ENCODE measurements at regions not wholly inside any gene's neighbourhood (a gene's known extent, or its start where the extent isn't known, plus 50 kb on each side); places are given as distances from the start of the nearest gene placed in this dataset.

DNA sequence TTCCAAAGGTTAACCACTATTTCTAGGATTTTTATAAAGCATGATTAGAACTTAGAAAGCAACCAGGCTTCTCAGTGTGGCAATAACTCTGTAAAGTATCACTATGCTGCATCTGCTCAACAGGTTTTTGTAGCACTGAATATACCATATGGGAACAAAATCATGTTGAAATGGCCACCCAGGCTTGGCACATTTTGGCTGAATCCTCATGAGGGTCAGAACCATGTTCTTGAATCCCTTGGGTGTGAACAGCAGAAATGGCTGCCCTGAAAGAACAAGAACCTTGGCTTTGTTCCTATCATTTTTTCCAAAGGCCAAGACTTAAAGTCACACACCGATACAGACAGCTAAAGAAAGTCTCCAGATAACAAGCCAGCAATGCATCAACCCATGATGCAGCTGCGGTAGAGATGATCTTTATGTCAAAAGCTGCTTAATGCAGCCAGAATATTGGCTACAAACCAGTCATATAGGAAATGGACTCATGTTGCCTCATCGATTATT lies 283.0 kb upstream of the NOX3 start:
- TF ChIP-seq, protein P1, sequence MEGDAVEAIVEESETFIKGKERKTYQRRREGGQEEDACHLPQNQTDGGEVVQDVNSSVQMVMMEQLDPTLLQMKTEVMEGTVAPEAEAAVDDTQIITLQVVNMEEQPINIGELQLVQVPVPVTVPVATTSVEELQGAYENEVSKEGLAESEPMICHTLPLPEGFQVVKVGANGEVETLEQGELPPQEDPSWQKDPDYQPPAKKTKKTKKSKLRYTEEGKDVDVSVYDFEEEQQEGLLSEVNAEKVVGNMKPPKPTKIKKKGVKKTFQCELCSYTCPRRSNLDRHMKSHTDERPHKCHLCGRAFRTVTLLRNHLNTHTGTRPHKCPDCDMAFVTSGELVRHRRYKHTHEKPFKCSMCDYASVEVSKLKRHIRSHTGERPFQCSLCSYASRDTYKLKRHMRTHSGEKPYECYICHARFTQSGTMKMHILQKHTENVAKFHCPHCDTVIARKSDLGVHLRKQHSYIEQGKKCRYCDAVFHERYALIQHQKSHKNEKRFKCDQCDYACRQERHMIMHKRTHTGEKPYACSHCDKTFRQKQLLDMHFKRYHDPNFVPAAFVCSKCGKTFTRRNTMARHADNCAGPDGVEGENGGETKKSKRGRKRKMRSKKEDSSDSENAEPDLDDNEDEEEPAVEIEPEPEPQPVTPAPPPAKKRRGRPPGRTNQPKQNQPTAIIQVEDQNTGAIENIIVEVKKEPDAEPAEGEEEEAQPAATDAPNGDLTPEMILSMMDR (IDR thresholded peaks at IDR 0.05), result no peak
- TF ChIP-seq POLR2A (IDR thresholded peaks at IDR 0.05) (no peak), POLR2AphosphoS5 (IDR thresholded peaks at IDR 0.05) (no peak), EP300 (IDR thresholded peaks at IDR 0.05) (no peak)
- H3K4me3 ChIP-seq, result no peak overlapping the region
- ATAC-seq (ENCODE audit: low FRiP score in 2 of 2), result no peak
- H3K4me1 ChIP-seq, result no peaks in the 10 kb centered on the region
- 83 to 88% methylated on average over 3 of the region's 3 CpGs for WGBS, 2 donors
- no peak overlapping the region for H3K27ac ChIP-seq
- H3K27me3 ChIP-seq, result no peaks in the 10 kb centered on the region
- DNase-seq, result no peak
- no peaks in the 10 kb centered on the region for H3K9me3 ChIP-seq
- no peaks in the 10 kb centered on the region for H3K36me3 ChIP-seq

DNA sequence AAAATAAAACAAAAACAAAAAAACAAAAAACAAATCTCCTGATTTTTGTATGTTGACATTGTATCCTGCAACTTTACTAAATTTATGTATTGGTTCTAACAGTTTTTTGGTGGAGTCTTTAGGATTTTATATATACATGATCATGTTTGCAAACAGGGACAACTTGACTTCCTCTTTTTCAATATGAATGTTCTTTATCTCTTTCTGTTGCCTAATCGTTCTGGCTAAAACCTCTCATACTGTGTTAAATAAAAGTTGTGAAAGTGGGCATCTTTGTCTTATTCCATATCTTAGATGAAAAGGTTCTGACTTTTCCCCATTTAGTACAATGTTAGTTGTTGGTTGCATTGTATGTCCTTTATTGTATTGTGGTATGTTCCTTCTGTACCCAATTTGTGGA lies 261.7 kb upstream of the NOX3 start:
- Histone ChIP-seq H3K4me3 (no peak overlapping the region), H3K36me3 (no peaks in the 10 kb centered on the region), H3K27ac (no peak overlapping the region), H3K4me1 (no peaks in the 10 kb centered on the region), H3K27me3 (no peaks in the 10 kb centered on the region), H3K9me3 (no peaks in the 10 kb centered on the region)
- TF ChIP-seq, protein P1 (IDR thresholded peaks at IDR 0.05), result no peak
- no peak for TF ChIP-seq EP300 (IDR thresholded peaks at IDR 0.05)
- TF ChIP-seq POLR2A (IDR thresholded peaks at IDR 0.05), result no peak
- TF ChIP-seq POLR2AphosphoS5 (IDR thresholded peaks at IDR 0.05), result no peak
- DNase-seq (no peak), ATAC-seq (ENCODE audit: low FRiP score in 2 of 2) (no peak)
- 27 to 43% methylated on average over 1 of the region's 1 CpG for WGBS, 2 donors

DNA sequence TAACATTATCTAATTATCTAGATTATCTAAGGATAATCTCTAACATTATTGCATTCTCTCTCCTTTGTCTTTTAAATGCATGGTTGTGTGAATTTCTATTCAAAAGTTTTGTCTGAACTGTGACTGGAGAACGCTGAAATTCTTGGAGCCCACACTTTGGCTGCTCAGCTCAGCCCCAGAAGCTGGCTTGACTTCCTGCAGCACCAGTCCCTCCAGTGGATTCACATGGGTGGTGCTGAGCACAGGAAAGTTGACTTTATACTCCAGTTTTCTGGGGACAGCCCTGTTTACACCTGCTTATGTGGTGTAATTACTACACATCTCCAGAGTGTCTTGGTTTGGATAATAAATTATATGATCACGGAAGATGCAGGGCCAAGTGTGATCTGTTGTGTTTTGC lies 255.1 kb upstream of the NOX3 start:
- H3K4me3 ChIP-seq, result no peak overlapping the region
- H3K27ac ChIP-seq, result no peak overlapping the region
- H3K36me3 ChIP-seq, result no peaks in the 10 kb centered on the region
- H3K4me1 ChIP-seq, result no peaks in the 10 kb centered on the region
- 53 to 59% methylated on average over 2 of the region's 2 CpGs for WGBS, 2 donors
- DNase-seq (no peak), ATAC-seq (ENCODE audit: low FRiP score in 2 of 2) (no peak)
- no peaks in the 10 kb centered on the region for H3K27me3 ChIP-seq
- TF ChIP-seq, protein P1 (IDR thresholded peaks at IDR 0.05), result no peak
- TF ChIP-seq POLR2AphosphoS5 (IDR thresholded peaks at IDR 0.05), result no peak
- no peak for TF ChIP-seq EP300 (IDR thresholded peaks at IDR 0.05)
- no peak for TF ChIP-seq POLR2A (IDR thresholded peaks at IDR 0.05)
- no peaks in the 10 kb centered on the region for H3K9me3 ChIP-seq

DNA sequence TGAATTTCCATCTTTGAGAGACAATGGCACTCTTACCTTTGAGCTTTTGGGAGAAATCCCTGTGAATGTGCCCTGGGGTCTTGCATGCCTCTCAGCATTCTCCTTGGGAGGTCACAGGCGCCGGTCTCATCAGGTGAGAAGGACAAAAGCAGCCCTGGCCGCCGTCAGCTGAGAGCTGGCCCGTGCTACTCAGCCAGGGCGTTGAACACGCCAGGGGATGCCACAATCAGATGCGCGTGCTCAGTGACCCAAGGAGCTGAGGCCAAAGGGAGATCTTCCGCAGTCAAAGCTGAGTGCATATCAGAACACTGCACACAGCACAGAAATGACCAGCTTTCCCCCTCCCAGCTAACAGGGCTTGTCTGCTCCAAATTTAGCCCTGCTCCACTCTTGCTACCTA lies 253.6 kb upstream of the NOX3 start:
- Histone ChIP-seq H3K27ac (no peak overlapping the region), H3K36me3 (no peaks in the 10 kb centered on the region), H3K27me3 (no peaks in the 10 kb centered on the region), H3K4me1 (no peaks in the 10 kb centered on the region), H3K4me3 (no peak overlapping the region), H3K9me3 (no peaks in the 10 kb centered on the region)
- TF ChIP-seq EP300 (IDR thresholded peaks at IDR 0.05) (no peak), POLR2AphosphoS5 (IDR thresholded peaks at IDR 0.05) (no peak), POLR2A (IDR thresholded peaks at IDR 0.05) (no peak)
- TF ChIP-seq, protein P1 (IDR thresholded peaks at IDR 0.05), result no peak
- 93 to 99% methylated on average over 10 of the region's 10 CpGs for WGBS, 2 donors
- ATAC-seq (ENCODE audit: low FRiP score in 2 of 2) (no peak), DNase-seq (peak in 1 of 2 donors; percentile 46)

DNA sequence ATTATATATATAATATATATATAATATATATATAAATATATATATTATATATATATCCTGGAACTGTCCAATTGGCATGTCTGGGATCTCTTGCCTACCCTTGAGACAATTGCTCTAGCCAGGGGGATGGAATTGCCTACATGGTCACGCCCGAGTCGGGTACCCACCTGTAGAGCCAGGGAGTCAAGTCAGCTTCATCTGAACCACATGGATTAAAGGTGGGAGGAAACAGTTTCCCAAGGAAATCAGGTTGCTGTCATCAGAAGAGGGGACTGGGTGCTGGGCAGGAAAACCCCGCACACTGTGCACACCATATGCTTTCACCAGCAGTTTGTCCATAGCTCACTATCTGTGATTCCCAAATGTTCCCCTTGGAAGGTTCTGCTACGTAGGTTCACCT lies 252.5 kb upstream of the NOX3 start:
- Histone ChIP-seq H3K36me3 (no peaks in the 10 kb centered on the region), H3K27ac (no peak overlapping the region), H3K9me3 (no peaks in the 10 kb centered on the region), H3K4me3 (no peak overlapping the region), H3K27me3 (no peaks in the 10 kb centered on the region), H3K4me1 (no peaks in the 10 kb centered on the region)
- DNase-seq (no peak), ATAC-seq (ENCODE audit: low FRiP score in 2 of 2) (no peak)
- WGBS, 2 donors, result 95% methylated on average over 5 of the region's 5 CpGs
- TF ChIP-seq POLR2A (IDR thresholded peaks at IDR 0.05) (no peak), EP300 (IDR thresholded peaks at IDR 0.05) (no peak), POLR2AphosphoS5 (IDR thresholded peaks at IDR 0.05) (no peak)
- TF ChIP-seq, protein P1 (IDR thresholded peaks at IDR 0.05), result no peak

Measured in upper lobe of left lung (tissue), 6 donors.